ENCODE measurements at regions not wholly inside any gene's neighbourhood (a gene's known extent, or its start where the extent isn't known, plus 50 kb on each side); places are given as distances from the start of the nearest gene placed in this dataset.

DNA sequence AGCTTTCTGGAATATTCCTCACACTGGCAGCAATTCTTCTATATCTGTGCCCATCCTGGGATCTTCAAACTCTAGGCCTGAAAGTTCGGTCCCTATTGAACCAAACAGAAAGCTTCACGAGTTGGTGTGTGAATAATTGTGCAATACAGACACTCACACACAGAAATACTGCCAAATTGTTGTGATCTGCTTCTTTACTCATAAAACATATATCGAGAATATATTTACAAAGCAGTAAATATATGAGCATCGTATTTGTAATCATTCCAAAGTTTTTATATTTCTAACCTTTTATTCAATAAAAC is 56.6 kb upstream of the BEX4 start:
- TF ChIP-seq JUND (IDR thresholded peaks at IDR 0.05; ENCODE audit: low read depth): no peak
- DNase-seq (ENCODE audit: low read depth in 1 of 2, low spot score in 1 of 2): no peak
- in situ Hi-C loops (cut with HindIII; ENCODE audit: low pct_unique_long_range_greater_than_20kb, low sequenced_read_pairs): no loop called here

- no peak for TF ChIP-seq JUND (IDR thresholded peaks at IDR 0.05; ENCODE audit: low read depth)
- in situ Hi-C loops (cut with HindIII; ENCODE audit: low pct_unique_long_range_greater_than_20kb, low sequenced_read_pairs): no loop called here
- peak in 1 of 2 experiments; percentile 15 for DNase-seq (ENCODE audit: low read depth in 1 of 2, low spot score in 1 of 2)
Observed at GRCh38 chrX:103157496-103158316, 57.2 kb upstream of the BEX4 start.

GRCh38 chrX:103155201-103155600 is 59.7 kb upstream of the BEX4 start:
- no peak for TF ChIP-seq JUND (IDR thresholded peaks at IDR 0.05; ENCODE audit: low read depth)
- in situ Hi-C loops (cut with HindIII; ENCODE audit: low pct_unique_long_range_greater_than_20kb, low sequenced_read_pairs): no loop called here
- DNase-seq (ENCODE audit: low read depth in 1 of 2, low spot score in 1 of 2): no peak

DNA sequence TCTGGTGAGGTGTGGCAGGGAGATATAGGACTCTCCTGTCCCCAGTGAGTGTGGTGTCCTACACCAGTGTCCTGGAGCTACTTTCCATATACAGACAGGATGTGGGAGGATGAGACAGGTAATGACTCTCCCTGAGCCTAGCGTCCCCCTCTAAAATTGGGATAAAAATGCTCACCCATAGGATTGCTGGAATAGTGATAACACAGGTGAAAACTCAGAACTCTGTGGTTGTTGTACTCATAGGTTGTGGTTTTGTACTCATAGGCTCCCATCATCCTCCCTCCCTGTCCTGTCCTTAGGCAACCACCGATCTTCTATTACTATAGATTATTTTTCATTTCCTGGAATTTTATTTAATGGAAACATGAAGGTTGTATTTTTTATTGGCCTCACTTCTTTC is 60.7 kb upstream of the NXF3 start:
- in situ Hi-C loops (cut with HindIII; ENCODE audit: low pct_unique_long_range_greater_than_20kb, low sequenced_read_pairs): no loop called here
- DNase-seq (ENCODE audit: low read depth in 1 of 2, low spot score in 1 of 2): no peak
- TF ChIP-seq JUND (IDR thresholded peaks at IDR 0.05; ENCODE audit: low read depth): no peak

DNA sequence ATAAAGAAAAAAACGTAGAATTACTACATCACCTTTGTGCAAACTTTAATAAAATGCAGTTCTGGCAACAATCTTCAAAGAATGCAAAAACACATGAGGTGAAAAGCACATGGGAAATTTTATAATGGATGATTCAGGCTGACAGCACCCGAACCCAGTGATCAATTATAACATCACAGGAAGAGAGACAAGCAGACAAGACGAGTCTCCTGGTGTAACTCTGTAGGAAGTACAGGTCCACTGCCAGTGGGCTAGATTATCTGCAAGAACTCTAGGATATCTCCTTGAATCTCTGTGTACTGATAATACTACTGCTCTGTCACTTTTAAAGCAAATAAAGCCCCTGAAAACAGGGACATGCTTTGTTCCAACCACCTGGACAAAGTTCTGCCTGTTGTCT is 58.9 kb upstream of the NXF3 start:
- in situ Hi-C loops (cut with HindIII; ENCODE audit: low pct_unique_long_range_greater_than_20kb, low sequenced_read_pairs): no loop called here
- no peak for DNase-seq (ENCODE audit: low read depth in 1 of 2, low spot score in 1 of 2)
- TF ChIP-seq JUND (IDR thresholded peaks at IDR 0.05; ENCODE audit: low read depth): no peak

DNA sequence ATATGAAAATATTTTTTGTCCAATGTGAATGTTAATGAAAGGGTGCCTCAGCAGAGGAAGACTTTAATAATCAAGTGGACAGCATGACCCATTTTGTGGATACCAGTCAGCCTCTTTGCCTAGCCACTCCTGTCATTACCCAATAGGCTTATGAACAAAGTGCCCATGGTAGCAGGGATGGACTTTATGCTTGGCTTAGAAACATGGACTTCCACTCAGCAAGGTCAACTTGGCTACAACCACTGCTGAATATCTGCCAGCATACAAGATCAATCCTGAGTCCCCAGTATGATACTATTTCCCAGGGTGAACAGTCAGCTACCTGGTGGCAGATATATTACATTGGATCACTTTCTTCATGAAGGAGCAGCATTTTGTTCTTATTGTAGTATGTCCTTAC is 56.7 kb upstream of the NXF3 start:
- no peak for TF ChIP-seq JUND (IDR thresholded peaks at IDR 0.05; ENCODE audit: low read depth)
- DNase-seq (ENCODE audit: low read depth in 1 of 2, low spot score in 1 of 2): no peak
- in situ Hi-C loops (cut with HindIII; ENCODE audit: low pct_unique_long_range_greater_than_20kb, low sequenced_read_pairs): no loop called here

- no peak for DNase-seq (ENCODE audit: low read depth in 1 of 2, low spot score in 1 of 2)
- TF ChIP-seq JUND (IDR thresholded peaks at IDR 0.05; ENCODE audit: low read depth): no peak
- in situ Hi-C loops (cut with HindIII; ENCODE audit: low pct_unique_long_range_greater_than_20kb, low sequenced_read_pairs): no loop called here
Observed at GRCh38 chrX:103148075-103148474, 55.1 kb upstream of the NXF3 start.
